GM12864 (cell line): ENCODE measurements at regions not wholly inside any gene's neighbourhood (a gene's known extent, or its start where the extent isn't known, plus 50 kb on each side); places are given as distances from the start of the nearest gene placed in this dataset.

ENCODE experiments used
- DNase-seq: peaks from one replicate; pipeline ENCODE4 v3.0.0-alpha.2; 2011; ENCODE audit warnings: low read depth
- H3K4me3 ChIP-seq: 2 replicates; pipeline ENCODE4 v1.5.1; 2011; ENCODE audit warnings: mild to moderate bottlenecking, low read depth, low read length, control low read depth
- CTCF ChIP-seq: IDR thresholded peaks from 2 replicates; pipeline ENCODE4 v1.5.1; 2011; ENCODE audit warnings: low read depth, mild to moderate bottlenecking, moderate library complexity, low read length, control low read depth, inconsistent platforms; ENCODE audit errors: missing control alignments

DNA sequence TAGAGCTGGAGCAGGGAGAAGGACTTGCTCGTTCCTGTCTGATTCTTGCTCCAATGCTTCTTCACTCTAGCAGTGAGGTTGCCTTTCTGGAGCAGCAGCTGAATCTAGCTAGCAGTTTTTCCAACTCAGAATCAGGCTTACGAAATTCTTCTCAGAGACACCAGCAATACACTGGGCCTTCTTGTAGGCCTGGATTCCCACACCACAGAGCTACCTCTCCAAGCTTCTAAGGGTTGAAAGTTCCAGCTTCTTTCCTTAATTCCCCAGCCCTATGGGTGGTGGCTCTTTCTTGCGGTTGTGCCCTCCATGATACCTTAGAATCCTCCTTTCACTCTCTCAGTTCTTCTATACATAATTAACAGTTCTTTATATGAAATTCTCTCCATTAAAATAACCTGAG, 586.6 kb downstream of the INHBA start:
- no peak for DNase-seq
- TF ChIP-seq CTCF, result no peak
- no peak overlapping the region for H3K4me3 ChIP-seq

GRCh38 chr7:41114691-41115090, 588.2 kb downstream of the INHBA start:
- H3K4me3 ChIP-seq, result no peak overlapping the region
- TF ChIP-seq CTCF, result no peak
- DNase-seq, result no peak

DNA sequence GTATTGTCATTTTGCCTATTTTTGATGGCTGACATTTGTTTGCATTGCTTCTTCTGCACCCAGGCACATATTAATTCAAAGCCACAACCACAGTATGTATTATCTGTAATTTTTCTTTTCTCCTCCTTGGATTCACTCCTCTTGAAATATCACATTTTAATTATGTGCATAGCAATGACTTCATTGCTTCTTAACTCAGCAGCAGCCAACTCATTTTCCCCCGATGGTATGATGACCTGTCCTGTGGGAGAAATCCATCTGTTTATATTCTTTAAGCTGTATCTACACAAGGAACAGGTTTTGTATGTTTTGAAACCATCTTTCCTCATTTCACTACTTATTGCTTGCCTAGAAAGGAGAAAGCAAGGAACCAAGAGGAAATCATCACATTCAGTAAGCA, 588.8 kb downstream of the INHBA start:
- TF ChIP-seq CTCF, result no peak
- no peak overlapping the region for H3K4me3 ChIP-seq
- DNase-seq, result no peak

- no peak overlapping the region for H3K4me3 ChIP-seq
- TF ChIP-seq CTCF, result no peak
- DNase-seq, result no peak
These were observed 589.2 kb downstream of the INHBA start for GRCh38 chr7:41113719-41114118.

DNA sequence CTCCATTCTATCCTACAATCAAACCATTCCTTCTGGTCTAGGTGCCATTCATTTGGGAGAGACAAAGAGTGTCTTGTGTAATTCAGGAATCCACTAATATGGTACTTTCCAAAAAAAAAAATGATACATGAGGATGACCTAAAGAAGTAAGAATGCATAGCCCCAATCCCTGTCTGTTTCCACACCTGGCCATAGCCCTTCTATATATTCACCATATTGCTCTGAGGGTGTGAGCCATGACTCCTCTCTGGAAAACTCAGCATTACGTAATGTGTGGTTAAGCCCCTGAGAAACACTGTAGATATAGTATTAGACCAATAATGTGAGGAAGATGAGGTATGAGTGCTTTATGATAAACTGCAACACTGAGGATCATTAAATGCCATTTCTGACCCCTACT, 592.7 kb downstream of the INHBA start:
- H3K4me3 ChIP-seq, result no peak overlapping the region
- no peak for TF ChIP-seq CTCF
- no peak for DNase-seq

DNA sequence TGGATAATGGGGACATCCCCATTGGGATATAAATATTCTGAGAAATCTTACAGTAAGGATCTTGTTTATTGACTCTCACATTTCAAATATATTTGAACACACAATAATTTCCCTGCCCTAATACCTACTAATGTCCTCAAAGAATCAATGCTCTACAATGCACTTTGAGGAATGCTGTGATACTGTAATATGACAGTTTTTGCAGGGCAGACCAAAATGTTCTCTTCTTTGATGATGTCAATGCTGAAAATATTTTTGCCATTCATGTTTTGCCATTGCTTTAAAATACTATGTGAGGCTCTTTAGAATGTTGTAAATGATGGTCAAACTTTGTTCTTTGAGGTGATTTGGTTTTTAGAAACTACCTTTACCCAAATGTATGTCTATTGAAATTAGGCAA, 594.1 kb downstream of the INHBA start:
- TF ChIP-seq CTCF, result no peak
- no peak overlapping the region for H3K4me3 ChIP-seq

DNA sequence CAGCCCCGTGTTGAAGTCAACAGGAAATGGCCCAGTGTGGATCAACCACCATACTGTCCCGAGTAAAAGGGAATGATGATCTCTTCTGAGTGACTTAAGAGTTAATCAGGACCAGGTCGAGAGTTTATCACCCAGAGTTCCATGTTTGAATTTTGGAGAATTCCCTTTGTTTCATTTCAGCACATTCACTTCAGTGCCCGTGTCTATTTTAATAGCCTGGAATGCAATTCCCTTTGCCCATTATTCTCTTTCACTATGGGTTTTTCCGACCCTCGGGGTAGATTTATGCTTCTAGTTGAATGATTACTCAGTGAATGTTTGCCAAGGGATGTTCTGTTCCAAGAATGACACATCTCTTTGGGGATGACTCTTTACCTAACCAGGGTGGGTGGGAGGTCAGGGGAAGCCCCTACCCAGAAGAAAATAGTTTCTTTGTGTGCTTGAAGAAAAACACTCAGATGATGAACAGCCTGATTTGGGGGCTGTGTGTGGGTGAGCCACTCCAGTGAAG, 594.9 kb downstream of the INHBA start:
- DNase-seq, result no peak
- H3K4me3 ChIP-seq, result no peak overlapping the region
- TF ChIP-seq CTCF, result no peak

More for the DNA sequence above, 594.1 kb downstream of the INHBA start:
- no peak for DNase-seq
